Stimulated activated CD8-positive, alpha-beta memory T cell treated with anti-CD3 and anti-CD28 coated beads, Interleukin-4, amount 100 ng/mL, for 24 hours (primary cell): ENCODE measurements at regions not wholly inside any gene's neighbourhood (a gene's known extent, or its start where the extent isn't known, plus 50 kb on each side); places are given as distances from the start of the nearest gene placed in this dataset.

Experiments
- DNase-seq: peaks from one replicate; pipeline ENCODE4 v3.0.0-alpha.2; 2020; ENCODE audit warnings: low read depth

DNA sequence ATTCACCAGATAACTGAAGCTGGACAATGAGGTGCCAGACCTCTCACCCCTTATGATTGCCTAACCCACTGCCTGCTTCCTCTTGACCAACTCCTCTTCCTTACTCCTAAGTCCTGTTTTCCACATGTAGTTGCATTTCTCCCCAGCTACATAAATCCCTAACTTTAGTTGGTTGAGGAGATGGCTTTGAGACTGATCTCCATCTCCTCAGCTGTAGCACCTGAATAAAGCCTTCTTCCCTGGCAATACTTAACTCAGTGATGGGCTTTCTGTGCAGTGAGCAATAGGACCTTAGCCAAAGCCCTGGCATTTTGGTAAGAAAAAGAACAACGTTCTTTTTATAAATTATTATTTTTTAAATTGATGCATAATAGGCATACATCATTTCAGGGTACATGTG is 691.1 kb downstream of the MATN1 start:
- DNase-seq = no peak

DNA sequence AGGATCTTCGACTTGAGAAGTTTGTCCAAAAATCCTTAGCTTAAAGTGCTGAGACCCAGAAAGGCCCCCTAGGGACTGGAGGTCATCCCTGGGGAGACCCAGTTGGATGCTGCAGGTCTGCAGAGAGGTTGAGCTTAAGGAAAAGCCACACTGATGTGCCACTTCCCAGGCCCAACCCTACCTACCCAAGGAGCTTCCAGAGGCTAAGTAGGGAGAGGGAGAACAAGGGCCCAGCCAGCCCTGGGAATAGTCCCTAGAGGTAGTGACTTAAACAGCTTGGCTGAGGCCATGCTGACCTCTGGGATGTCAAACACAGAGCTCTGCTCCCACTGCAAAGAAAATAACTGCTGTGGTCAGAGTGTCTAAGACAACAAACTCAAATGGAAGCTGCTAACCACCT is 693.7 kb downstream of the MATN1 start:
- no peak for DNase-seq

DNA sequence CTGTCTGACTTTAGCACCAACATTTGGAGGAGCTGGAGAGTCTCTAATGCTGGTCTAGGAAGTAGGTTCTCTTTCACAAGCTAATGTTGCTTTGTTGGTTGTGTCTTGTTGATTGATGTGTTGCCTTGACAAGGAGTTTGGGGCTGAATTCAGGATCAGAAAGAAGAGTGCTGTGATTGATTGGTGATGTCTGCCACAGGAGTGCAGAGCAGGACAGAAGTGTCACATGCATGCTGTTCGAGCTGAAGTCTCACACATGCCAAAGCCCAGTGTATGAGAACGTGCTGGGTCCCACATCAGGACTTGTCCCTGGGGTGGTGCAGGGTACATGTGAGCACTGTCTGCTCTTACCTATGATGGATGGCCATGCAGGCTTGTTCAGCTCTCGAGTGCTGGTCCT is 694.4 kb downstream of the MATN1 start:
- no peak for DNase-seq

DNA sequence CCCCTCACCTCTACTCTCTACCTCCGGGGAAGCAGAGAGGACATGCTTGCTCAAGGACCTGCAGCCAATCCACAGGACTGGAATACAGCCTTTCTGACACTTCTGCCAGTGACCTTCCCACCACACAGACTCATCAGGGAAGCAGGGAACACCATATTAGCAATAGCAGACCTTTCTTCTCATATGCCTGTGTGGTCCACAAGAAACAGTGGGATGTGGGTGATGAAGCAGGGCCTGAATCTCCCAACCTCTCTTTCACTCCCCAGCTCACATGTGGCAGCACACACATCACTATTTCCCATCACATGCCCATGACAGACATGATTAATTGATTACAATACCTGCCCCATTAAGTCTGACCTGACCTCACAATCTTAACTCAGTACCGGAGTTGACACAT is 695.1 kb downstream of the MATN1 start:
- DNase-seq = no peak

DNA sequence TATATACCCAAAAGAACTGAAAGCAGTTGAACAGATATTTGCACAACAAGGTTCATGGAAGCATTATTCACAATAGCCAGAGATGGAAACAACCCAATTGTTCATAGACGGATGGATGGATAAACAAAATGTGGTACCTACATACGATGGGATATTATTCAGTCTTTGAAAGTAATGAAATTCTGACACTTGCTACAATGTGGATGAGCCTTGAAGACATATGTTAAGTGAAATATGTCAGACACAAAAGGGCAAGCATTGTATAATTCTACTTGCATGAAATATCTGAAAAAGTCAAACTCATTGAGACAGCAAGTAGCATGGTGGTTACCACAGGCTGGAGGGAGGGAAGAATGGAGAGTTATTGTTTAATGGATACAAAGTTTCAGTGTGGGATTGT is 696.1 kb downstream of the MATN1 start:
- no peak for DNase-seq

DNA sequence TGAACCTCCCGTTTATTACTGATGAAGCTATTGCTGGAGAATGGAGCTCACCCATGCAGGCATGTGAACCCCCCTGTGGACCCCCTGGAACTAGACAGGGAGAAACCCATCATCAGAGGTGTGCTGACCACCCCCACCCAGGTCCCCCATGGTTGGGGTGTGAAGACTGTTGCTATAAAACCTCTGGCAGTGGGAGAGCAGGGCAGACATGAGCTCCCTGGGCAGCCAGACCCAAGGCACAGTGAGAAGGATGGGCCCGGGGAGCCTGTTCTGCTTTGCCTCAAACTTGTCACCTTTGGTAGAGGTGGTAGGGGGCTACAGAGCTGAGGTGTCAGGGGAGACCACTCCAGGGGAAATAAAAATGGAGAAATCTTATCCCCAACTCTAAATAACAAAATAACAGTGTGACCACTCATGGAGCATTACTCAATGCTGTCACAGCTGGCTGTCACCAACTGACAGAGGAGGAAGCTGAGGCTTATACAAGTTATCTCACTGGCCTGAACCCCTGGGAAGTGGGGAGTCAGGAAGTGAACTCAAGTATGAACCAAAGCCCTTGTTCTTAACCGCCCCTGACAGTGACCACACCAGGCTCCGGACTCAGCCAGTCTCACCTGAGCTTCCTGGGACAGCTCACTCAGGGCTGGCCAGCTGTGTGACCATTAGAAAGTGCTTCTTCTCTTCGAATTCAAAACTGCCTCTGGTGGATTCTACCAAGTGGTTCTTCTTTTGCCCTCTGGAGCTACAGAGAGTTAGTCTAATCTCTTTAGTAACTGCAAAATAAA is 698.8 kb downstream of the MATN1 start:
- DNase-seq = no peak

DNA sequence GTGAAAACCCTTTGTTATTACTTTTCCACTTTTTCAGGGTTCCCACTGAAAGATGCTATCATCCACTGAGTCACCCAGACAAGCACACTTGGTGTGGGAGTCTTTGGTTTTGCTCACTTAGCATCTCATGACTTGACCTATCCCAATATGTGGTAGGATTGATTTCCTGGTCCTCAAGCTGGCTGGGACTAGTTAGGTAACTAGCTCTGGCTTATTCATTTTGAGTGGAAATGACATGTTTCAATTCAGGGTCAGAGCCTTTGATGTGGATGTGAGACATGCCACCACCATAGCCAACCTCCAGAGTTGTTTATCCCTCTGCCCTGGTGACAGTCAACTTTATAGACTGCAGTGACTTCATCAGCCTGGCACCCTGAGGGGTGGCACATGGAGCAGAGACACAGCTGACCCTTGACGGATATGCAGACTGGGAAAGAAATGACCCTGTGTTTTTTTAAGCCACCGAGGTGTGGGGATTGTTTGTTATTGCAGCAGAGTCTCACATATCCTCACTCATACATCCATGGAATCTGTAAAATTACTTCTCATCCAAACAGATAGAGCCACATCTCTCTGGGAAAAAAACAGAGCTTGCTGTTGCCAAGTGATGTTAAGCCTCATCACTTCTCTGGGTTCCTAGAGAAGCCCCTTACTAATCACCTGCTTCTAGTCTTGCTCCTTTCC is 699.9 kb downstream of the MATN1 start:
- no peak for DNase-seq

DNA sequence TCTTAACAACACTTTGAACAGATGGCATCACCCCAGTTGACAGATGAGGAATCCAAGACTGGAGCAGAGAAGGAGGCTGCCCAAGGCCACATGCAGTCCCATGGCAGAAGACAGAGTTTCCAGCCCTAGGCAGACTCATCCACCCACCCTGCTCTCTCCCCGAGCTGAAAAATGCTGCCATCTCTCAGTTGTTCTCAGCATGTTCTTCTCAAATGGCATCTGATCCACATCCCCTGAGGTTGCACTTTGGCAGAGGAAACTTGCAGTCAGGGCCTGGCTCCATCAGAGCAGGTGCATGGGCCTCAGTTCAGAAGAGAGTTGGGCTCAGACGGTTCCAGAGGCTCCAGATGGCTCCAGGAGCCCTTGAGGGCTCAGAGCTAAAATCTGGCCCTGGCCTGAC is 709.4 kb downstream of the MATN1 start:
- DNase-seq = no peak

DNA sequence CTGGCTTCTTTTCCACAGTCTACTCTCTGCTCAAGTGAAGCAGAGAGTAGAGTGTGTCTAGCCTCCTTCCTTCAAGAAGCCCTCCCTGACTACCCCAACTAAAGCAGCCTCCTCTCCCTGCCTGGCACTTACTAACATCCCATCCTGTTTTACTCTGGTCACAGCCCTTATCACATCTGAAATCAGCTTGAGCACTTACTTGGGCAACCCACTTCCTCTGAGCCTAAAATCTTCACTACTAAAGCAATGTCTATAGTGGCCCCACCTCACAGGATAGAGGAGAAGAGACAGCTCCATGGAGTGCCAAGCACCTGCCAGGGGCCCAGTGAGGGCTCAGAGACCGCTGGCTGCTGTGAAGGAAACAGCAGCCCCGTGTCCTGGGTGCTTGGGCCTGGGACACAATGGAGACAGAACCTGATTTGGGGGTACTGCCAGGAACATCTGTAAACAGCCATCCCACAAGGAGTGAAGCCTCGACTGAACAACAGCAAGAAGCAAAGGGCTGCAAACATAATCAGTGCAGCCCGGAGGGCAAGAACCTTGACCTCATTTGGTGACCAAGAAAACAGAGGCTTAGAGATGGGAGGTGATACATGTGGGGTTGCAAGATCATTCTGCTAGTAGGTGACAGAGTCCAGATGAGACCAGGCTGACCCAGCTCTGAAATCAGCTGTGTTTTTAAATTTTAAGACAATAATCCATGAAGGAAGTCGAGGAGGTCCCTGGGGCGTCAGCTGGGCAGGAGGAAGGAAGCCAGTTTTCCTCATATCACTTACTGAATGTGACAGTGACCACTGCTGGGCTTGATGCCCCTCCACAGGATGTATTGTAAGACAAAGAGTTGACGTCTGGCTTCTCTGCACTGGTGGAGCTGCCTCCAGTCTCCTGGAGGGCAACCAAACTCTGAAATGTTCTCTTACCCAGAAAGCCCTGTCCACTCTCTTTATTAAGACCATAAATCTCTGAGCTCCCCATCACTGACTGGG is 710.6 kb downstream of the MATN1 start:
- no peak for DNase-seq

DNA sequence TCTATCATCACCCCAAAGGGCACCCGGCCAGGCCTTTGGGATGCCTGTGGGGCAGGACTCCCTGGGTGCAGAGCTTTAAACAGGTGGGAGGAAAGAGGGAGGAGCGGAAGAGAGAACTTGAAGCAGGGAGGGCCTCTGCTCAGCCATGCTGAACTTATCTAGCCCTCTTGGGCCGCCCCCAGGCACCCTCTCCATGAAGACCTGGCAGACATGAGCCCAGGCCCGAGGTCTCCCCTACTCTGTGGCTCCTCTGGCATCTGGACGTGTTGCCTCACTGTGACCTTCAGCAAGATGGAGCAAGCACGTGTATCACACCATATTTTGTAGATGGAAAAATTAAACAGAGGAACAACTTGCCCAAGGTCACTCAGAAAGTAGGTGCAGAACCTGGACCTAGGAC is 711.4 kb downstream of the MATN1 start:
- DNase-seq = no peak

DNA sequence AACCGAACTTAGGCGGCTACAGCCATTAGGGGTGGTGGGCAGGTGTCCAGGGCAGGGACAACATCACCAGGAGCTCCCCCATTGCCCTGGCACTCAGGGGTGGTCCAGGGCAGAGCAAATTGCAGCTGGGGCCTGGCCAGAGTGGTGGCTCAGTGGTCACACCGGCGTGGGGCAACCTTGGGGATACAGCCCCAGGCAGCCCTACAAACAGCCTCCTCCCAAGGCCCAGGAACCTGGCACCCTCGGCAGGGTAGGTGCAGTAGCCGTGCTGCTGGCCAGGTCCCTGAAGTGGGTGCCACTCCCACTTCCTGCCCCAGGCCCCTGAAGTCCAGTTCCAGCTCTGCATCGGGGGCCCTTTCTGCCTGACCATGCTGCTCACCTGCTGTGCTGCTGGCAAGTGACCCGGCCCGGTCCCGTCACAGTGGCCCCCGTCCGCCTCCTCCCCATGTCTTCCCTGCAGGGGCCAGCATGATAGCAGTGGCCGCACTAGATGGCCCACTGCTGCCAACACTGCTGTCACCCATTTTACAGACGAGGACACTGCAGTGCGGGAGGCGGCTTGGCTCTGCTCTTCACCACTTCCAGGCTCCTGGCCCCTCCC is 712.8 kb downstream of the MATN1 start:
- DNase-seq = no peak

DNA sequence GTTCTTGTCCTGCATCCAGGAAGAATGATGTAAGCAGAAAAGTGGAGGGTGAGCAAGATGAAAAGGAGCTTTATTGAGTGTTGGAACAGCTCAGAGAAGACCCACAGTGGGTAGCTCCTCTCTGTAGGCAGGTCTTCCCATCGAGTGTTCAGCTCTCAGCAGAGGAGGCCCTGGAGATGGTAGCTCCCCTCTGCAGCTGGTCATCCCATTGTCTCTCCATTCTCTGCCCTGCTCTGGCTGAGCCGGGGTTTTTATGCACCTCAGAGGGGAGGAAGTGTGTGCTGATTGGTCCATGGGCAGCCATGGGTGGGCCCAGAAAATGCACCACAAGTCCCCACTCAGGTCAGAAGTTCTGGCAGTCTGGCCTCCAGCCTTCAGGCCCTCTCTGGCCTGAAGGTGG is 713.7 kb downstream of the MATN1 start:
- DNase-seq = no peak

DNA sequence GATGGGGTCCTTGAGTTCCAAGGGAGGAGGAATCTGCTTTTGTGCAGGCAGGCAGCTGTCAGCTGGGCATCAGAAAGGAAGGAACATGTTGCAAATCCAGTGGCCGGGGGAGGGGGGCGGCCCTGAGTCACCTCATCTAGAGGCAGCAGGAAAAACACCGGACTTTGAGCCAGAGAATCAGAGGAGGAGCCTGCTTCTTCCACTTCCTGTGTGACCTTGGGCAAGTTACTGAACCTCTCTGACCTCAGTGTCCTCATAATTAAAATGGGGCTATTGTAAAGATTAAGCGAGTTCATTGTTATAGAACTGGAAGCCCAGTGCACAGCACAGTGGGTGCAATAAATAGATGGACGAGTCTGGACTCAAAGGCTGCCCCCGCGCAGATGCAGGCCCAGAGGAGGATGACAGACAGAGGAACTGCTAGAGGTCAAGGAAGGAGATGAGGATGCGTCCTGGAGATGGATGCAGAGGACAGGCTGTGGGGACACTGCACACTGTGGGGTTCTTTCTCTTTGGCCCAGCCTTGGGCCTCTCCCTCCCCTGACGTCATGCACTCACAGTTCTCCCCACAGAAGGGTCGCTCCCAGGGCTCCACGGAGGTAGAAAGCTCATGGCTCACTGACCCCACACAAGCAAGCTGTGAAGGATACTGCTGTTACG is 714.3 kb downstream of the MATN1 start:
- DNase-seq = no peak

DNA sequence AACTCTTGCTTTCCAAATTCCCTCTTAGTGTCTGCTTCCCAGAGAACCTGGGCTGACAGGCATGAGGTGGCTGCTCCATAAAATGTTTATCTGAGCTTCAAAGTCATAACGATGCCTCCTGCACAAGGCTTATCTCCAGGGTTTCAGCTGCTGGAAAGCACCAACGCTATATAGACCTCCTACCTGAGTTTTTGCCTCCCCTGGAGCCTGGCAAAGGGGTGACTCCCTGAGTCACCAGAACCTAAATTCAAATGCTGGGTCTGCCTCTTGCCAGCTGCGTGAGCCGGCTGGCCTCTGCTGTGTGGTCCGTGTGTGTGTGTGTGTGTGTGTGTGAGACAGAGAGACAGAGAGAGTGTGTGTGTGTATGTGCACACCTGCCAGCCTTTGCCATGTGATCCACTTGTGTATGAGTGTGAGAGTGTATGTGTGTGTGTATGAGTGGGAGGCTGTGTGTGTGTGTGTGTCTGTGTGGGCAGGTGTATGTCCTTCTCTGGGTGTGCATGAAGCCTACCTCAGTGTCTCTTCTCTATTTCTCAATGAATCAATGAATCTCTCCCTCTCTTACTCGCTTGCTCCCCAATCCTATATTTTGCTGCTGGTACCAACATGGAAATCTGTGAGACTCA is 714.9 kb downstream of the MATN1 start:
- DNase-seq = no peak

DNA sequence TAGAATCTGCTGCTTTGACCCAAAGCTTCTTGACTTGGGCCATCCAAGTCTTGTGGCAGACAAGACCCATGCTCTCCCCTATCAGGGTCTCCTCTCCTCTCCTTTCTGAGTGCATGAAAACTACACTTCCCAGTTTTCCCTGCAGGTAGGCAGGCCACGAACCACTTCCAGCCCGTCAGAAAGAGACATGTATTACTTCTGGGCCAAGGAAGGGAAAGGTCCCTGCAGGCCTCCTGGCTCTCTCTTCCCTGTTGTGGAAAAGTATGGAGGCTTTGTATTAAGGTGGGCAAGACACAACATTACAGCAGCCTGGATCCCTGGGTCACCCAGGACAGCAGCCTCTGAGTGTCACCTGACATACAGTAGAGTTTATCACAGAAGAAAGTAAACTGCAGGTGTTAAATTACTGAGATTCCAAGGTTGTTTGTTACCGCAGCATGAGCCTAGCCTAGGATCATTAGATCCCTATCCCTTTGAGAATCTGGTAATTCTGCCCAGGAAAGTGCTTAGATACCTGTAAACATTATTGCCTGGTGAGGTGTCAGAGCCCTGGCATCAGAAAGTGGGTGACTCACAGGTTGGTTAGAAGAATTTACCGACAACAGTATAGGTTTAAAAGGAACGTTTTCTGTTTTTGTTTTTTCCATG is 717.3 kb downstream of the MATN1 start:
- DNase-seq = no peak

DNA sequence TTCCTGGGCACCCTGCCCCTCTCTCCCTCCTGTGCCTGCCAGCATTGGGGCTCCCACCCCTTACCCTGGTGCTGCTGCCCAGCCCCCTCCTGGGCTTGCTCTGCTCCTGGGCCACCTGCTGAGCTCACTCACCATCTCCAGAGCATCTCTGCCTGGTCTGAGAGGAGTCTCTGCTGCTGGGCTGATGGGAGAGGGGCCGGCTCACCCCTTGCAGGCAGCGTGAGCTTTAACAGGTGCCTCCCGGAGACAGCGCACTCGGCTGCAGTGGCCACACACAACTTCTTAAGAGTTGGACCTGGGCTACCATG is 721.7 kb downstream of the MATN1 start:
- DNase-seq = no peak

DNA sequence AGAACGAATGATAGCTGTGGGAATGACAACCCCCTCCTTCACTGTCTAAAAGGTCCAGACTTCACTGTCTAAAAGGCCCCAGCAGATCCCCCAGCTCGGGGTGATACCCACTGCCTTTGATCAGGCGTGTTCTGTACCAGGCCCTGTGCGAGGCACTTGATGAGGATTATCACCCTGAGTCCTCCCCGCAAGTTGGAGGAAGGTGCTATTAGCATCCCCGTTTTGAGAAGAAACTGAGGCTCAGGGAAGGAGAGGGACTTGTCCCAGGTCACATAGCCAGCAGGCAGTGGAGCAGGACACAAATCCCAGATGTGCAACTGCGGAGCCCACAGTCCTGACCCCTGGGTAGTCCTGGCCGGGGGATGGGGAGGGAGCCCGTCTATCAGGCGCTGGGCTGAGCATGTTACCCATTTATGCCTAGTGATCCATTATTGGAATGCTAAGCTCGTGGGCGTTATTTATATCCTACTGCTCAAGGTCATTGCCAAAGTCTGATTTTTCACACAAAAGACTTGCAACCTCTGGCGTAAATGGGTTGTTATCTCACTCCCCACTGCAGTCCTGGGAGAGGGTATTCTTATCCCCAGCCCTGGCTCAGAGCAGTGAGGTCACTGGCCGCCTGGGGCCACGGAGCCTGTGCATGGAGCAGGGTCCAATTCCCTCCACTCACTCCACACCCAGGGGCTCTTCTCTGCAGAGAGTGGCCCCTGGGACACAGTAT is 722.2 kb downstream of the MATN1 start:
- no peak for DNase-seq

DNA sequence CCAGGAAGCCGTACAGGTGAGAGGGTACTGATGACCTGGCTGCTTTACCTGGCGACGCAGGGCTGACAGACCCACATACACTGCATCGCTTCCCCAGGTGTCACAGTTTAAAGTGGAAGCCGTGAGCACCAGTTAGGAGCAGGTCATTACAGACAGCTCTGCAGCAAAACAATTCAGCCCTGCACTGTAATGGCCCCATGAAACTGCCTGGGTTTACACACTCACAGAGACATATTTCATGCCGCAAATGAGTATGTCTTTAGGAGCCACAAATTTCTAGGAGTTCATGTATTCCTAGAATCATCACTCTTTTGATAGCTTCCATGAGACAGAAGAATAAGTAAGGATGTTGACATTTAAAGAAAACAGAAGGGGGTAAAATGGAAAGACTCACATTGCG is 723.1 kb downstream of the MATN1 start:
- DNase-seq = no peak

DNA sequence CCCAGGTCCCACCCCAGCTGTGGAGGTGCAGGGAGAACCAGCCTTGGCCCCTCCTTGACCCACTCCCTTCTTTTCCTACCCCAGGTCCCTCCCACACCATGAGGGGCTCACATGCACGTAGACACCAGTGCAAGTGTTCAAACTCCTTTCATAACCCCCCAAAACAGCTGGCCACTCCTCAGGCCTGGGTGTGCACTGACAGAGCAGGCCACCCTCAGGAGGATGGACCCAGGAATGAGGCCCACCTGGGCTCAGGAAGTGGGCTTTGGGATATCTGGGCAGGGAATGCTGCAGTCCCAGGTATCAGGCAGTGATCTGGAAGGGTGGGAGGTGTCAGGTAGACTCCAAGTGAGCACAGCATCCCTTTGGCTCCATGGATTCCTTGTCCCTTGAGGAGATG is 723.8 kb downstream of the MATN1 start:
- no peak for DNase-seq

DNA sequence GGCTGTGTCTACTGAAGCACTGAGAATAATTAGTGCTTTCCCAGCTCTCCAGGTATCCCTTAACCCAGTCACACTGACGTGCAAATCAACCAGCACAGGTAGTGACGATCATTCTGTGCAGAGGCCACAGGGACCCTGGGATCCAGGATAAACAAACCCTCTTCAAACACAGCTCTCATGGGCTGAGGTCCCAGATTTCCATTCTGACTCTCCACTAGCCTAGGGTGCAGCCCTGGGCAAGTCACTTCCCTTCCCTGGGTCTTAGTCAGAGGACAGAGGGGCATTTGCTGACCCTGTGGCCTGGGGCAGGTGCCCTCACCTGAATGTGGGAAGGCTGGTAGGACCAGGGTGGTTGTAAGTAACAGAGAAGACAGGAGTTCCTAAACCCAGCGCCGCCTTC is 724.7 kb downstream of the MATN1 start:
- no peak for DNase-seq
